Type B pancreatic cell (in vitro differentiated cells): ENCODE measurements at regions not wholly inside any gene's neighbourhood (a gene's known extent, or its start where the extent isn't known, plus 50 kb on each side); places are given as distances from the start of the nearest gene placed in this dataset.
"Not testable (repeated sequence)": the region's sequence is repeated elsewhere in the genome, so short reads cannot be mapped to it uniquely, and the experiment has no call there.

Experiments
- DNase-seq: peaks from one replicate; pipeline ENCODE4 v3.0.0; 2021; ENCODE audit warnings: mixed read lengths; ENCODE audit not compliant: unreplicated experiment; ENCODE audit errors: extremely low spot score
- H3K27ac Mint-ChIP-seq: 2 replicates; pipeline ENCODE4 v1.8.0; 2021; ENCODE audit warnings: mild to moderate bottlenecking, mixed read lengths
- H3K27me3 Mint-ChIP-seq: 2 replicates; pipeline ENCODE4 v1.8.0; 2021; ENCODE audit warnings: mixed read lengths
- H3K36me3 Mint-ChIP-seq: 2 replicates; pipeline ENCODE4 v1.8.0; 2021; ENCODE audit warnings: mixed read lengths
- H3K4me1 Mint-ChIP-seq: one replicate; pipeline ENCODE4 v1.8.0; 2021; ENCODE audit warnings: mixed read lengths; ENCODE audit not compliant: unreplicated experiment
- H3K4me3 Mint-ChIP-seq: 2 replicates; pipeline ENCODE4 v1.8.0; 2021; ENCODE audit warnings: mild to moderate bottlenecking, mixed read lengths
- H3K9me3 Mint-ChIP-seq: 2 replicates; pipeline ENCODE4 v1.8.0; 2021; ENCODE audit warnings: mixed read lengths
- CTCF ChIP-seq: fragments of 200-600 bp; sonication (generic); conservative IDR thresholded peaks from 2 replicates; pipeline ENCODE4 v1.5.0; 2021; ENCODE audit warnings: antibody characterized with exemption, mild to moderate bottlenecking

- Mint-ChIP-seq H3K9me3 (peaks cover 11% of the 10 kb centered on the region), H3K27ac (no peak overlapping the region), H3K27me3 (no peaks in the 10 kb centered on the region), H3K4me1 (no peaks in the 10 kb centered on the region), H3K4me3 (no peak overlapping the region), H3K36me3 (no peaks in the 10 kb centered on the region)
- TF ChIP-seq CTCF = no peak
- no peak for DNase-seq
These were observed 141.2 kb downstream of the EMB start for GRCh38 chr5:50299896-50300295.

- H3K4me1 Mint-ChIP-seq = no peaks in the 10 kb centered on the region
- H3K4me3 Mint-ChIP-seq = no peak overlapping the region
- H3K27ac Mint-ChIP-seq = no peak overlapping the region
- H3K9me3 Mint-ChIP-seq = peaks cover 15% of the 10 kb centered on the region
- no peaks in the 10 kb centered on the region for H3K27me3 Mint-ChIP-seq
- DNase-seq = no peak
- TF ChIP-seq CTCF = no peak
- H3K36me3 Mint-ChIP-seq = no peaks in the 10 kb centered on the region
These were observed 148.2 kb downstream of the EMB start for GRCh38 chr5:50292735-50293394.

- DNase-seq, H3K36me3 Mint-ChIP-seq, H3K9me3 Mint-ChIP-seq, H3K27ac Mint-ChIP-seq, H3K27me3 Mint-ChIP-seq, H3K4me3 Mint-ChIP-seq, H3K4me1 Mint-ChIP-seq: not testable (repeated sequence)
These were observed 160.6 kb downstream of the EMB start for GRCh38 chr5:50280461-50280860.
